ENCODE measurements at regions not wholly inside any gene's neighbourhood (a gene's known extent, or its start where the extent isn't known, plus 50 kb on each side); places are given as distances from the start of the nearest gene placed in this dataset.

- TF ChIP-seq ZFP30 (CRISPR knock-in tag; IDR thresholded peaks at IDR 0.05) (no peak), CREB5 (CRISPR knock-in tag; IDR thresholded peaks at IDR 0.05; ENCODE audit: low read depth) (no peak), BACH2 (CRISPR knock-in tag; IDR thresholded peaks at IDR 0.05; ENCODE audit: borderline replicate concordance) (no peak), POU6F1 (CRISPR knock-in tag; IDR thresholded peaks at IDR 0.05; ENCODE audit: borderline replicate concordance, low read depth) (no peak), TOX (CRISPR knock-in tag; IDR thresholded peaks at IDR 0.05; ENCODE audit: borderline replicate concordance) (no peak), TSHZ2 (CRISPR knock-in tag; IDR thresholded peaks at IDR 0.05) (no peak), ARNTL (CRISPR knock-in tag; IDR thresholded peaks at IDR 0.05; ENCODE audit: borderline replicate concordance, low read depth) (no peak)
- TF ChIP-seq, protein P1, sequence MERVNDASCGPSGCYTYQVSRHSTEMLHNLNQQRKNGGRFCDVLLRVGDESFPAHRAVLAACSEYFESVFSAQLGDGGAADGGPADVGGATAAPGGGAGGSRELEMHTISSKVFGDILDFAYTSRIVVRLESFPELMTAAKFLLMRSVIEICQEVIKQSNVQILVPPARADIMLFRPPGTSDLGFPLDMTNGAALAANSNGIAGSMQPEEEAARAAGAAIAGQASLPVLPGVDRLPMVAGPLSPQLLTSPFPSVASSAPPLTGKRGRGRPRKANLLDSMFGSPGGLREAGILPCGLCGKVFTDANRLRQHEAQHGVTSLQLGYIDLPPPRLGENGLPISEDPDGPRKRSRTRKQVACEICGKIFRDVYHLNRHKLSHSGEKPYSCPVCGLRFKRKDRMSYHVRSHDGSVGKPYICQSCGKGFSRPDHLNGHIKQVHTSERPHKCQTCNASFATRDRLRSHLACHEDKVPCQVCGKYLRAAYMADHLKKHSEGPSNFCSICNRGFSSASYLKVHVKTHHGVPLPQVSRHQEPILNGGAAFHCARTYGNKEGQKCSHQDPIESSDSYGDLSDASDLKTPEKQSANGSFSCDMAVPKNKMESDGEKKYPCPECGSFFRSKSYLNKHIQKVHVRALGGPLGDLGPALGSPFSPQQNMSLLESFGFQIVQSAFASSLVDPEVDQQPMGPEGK (CRISPR knock-in tag; IDR thresholded peaks at IDR 0.05; ENCODE audit: borderline replicate concordance): no peak
- TF ChIP-seq, protein P2, sequence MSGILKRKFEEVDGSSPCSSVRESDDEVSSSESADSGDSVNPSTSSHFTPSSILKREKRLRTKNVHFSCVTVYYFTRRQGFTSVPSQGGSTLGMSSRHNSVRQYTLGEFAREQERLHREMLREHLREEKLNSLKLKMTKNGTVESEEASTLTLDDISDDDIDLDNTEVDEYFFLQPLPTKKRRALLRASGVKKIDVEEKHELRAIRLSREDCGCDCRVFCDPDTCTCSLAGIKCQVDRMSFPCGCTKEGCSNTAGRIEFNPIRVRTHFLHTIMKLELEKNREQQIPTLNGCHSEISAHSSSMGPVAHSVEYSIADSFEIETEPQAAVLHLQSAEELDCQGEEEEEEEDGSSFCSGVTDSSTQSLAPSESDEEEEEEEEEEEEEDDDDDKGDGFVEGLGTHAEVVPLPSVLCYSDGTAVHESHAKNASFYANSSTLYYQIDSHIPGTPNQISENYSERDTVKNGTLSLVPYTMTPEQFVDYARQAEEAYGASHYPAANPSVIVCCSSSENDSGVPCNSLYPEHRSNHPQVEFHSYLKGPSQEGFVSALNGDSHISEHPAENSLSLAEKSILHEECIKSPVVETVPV (CRISPR knock-in tag; IDR thresholded peaks at IDR 0.05): no peak
Observed at GRCh38 chr5:113937301-113937700, 423.8 kb downstream of the YTHDC2 start.

Measured in SK-N-SH treated with all-trans-retinoic acid at 6 μM for 48 hours (cell line).